SK-N-SH (cell line): ENCODE measurements at regions not wholly inside any gene's neighbourhood (a gene's known extent, or its start where the extent isn't known, plus 50 kb on each side); places are given as distances from the start of the nearest gene placed in this dataset.

Experiments used
- CTCF ChIA-PET: fragments of 300-600, 350-600 bp; formaldehyde crosslinking; extraction: SDS; loops from one replicate; lab custom pipeline; 2021; lab: Yijun Ruan, JAX
- POLR2A ChIA-PET: fragments of 350-600 bp; sonication (Branson Sonifier 250); formaldehyde crosslinking; extraction: SDS; loops from one replicate; lab custom pipeline; 2020; ENCODE audit warnings: antibody characterized with exemption, inconsistent platforms; lab: Yijun Ruan, JAX
- DNase-seq: peaks from one replicate; pipeline ENCODE4 v3.0.0; 2012
- H2AFZ ChIP-seq: fragments of 200-600 bp; sonication (generic); 2 replicates; pipeline ENCODE4 v1.8.1; 2016; ENCODE audit warnings: antibody characterized with exemption, mild to moderate bottlenecking, low read depth
- H3F3A ChIP-seq: fragments of 200-600 bp; sonication (generic); replicated peaks from 2 replicates; pipeline ENCODE3; 2016; ENCODE audit warnings: antibody characterized with exemption, mild to moderate bottlenecking; ENCODE audit not compliant: insufficient read depth
- H3K27ac ChIP-seq, 2 experiments: fragments of 200-500 bp in 1 of 2; fragments of 200-600 bp in 1 of 2; sonication (Bioruptor generic) in 1 of 2; sonication (generic), shearing (Covaris generic) in 1 of 2; 2 replicates each; pipeline versions ENCODE4 v1.5.1 to v1.6.1; 2014 to 2016; ENCODE audit warnings: low read depth in 2 of 2, inconsistent platforms in 1 of 2, low read length in 1 of 2, mild to moderate bottlenecking in 1 of 2, mixed read lengths in 1 of 2
- H3K27me3 ChIP-seq: fragments of 200-600 bp; sonication (generic), shearing (Covaris generic); 2 replicates; pipeline ENCODE4 v1.6.1; 2016; ENCODE audit warnings: mixed run types; ENCODE audit not compliant: insufficient read depth
- H3K36me3 ChIP-seq, 2 experiments: fragments of 200-500 bp in 1 of 2; fragments of 200-600 bp in 1 of 2; sonication (Bioruptor generic) in 1 of 2; sonication (generic) in 1 of 2; replicated peaks in 1 of 2; 2 replicates each; pipeline versions ENCODE3 to v1.5.1; 2014 to 2016; ENCODE audit warnings: low read length in 1 of 2, mild to moderate bottlenecking in 1 of 2; ENCODE audit not compliant: insufficient read depth in 2 of 2, control insufficient read depth in 1 of 2
- H3K4me1 ChIP-seq, 2 experiments: fragments of 200-500 bp in 1 of 2; fragments of 200-600 bp in 1 of 2; sonication (Bioruptor generic) in 1 of 2; sonication (generic), shearing (Covaris generic) in 1 of 2; 2 replicates each; pipeline versions ENCODE4 v1.5.1 to v1.6.1; 2014 to 2016; ENCODE audit warnings: low read depth in 1 of 2, low read length in 1 of 2, mixed run types in 1 of 2; ENCODE audit not compliant: insufficient read depth in 2 of 2, control insufficient read depth in 1 of 2
- H3K4me2 ChIP-seq: fragments of 200-600 bp; sonication (generic), shearing (Covaris generic); 2 replicates; pipeline ENCODE4 v1.6.1; 2017; ENCODE audit warnings: mixed run types
- H3K4me3 ChIP-seq, 2 experiments: fragments of 200-500 bp in 1 of 2; fragments of 200-600 bp in 1 of 2; sonication (Bioruptor generic) in 1 of 2; sonication (generic), shearing (Covaris generic) in 1 of 2; 2 replicates each; pipeline versions ENCODE4 v1.5.1 to v1.8.1; 2014 to 2016; ENCODE audit warnings: low read depth in 2 of 2, inconsistent platforms in 1 of 2, low read length in 1 of 2, mild to moderate bottlenecking in 1 of 2, mixed read lengths in 1 of 2, moderate library complexity in 1 of 2
- H3K79me2 ChIP-seq: fragments of 200-600 bp; sonication (generic); 2 replicates; pipeline ENCODE4 v1.8.1; 2017; ENCODE audit warnings: mild to moderate bottlenecking; ENCODE audit not compliant: insufficient read depth
- H3K9ac ChIP-seq: fragments of 200-600 bp; sonication (generic); 2 replicates; pipeline ENCODE4 v1.6.1; 2017; ENCODE audit warnings: mixed run types
- H3K9me2 ChIP-seq: fragments of 200-600 bp; sonication (generic); 2 replicates; pipeline ENCODE4 v1.6.1; 2017; ENCODE audit warnings: mixed run types
- H3K9me3 ChIP-seq: fragments of 200-600 bp; sonication (generic); 2 replicates; pipeline ENCODE4 v1.6.1; 2017; ENCODE audit warnings: mixed run types, mild to moderate bottlenecking, moderate library complexity
- H4K20me1 ChIP-seq: fragments of 200-600 bp; sonication (generic); 2 replicates; pipeline ENCODE4 v1.6.1; 2017; ENCODE audit warnings: mild to moderate bottlenecking, mixed run types; ENCODE audit not compliant: insufficient read depth
- CHD2 ChIP-seq: fragments of 150-350 bp; IDR thresholded peaks from 2 replicates; pipeline ENCODE4 v1.6.1; 2018; ENCODE audit warnings: low read length; ENCODE audit not compliant: partially characterized antibody
- ELF1 ChIP-seq: IDR thresholded peaks from 2 replicates; pipeline ENCODE4 v1.4.0; 2012
- EP300 ChIP-seq, 2 experiments: IDR thresholded peaks; 2 replicates each; pipeline versions ENCODE4 v1.4.0 to v1.6.1; 2012; ENCODE audit warnings: borderline replicate concordance in 1 of 2, low read depth in 1 of 2, low read length in 1 of 2
- EZH2phosphoT487 ChIP-seq: fragments of 200-600 bp; sonication (generic); IDR thresholded peaks from 2 replicates; pipeline ENCODE4 v1.6.1; 2017; ENCODE audit warnings: low read depth, mixed run types, mild to moderate bottlenecking, antibody characterized with exemption, moderate library complexity, borderline replicate concordance
- FOSL2 ChIP-seq: IDR thresholded peaks from 2 replicates; pipeline ENCODE4 v1.4.0; 2012; ENCODE audit warnings: low read depth, mild to moderate bottlenecking, moderate library complexity, borderline replicate concordance
- FOXJ3 ChIP-seq: sonication (generic); formaldehyde crosslinking; IDR thresholded peaks from 2 replicates; pipeline ENCODE4 v1.5.1; 2020; ENCODE audit warnings: mild to moderate bottlenecking, missing genetic modification reagents
- FOXM1 ChIP-seq: IDR thresholded peaks from 2 replicates; pipeline ENCODE4 v1.4.0; 2012; ENCODE audit warnings: low read depth, mild to moderate bottlenecking
- JUND ChIP-seq: IDR thresholded peaks from 2 replicates; pipeline ENCODE4 v1.4.0; 2012
- MEF2A ChIP-seq: IDR thresholded peaks from 2 replicates; pipeline ENCODE4 v1.4.0; 2012; ENCODE audit warnings: low read depth, borderline replicate concordance
- MXI1 ChIP-seq: IDR thresholded peaks from 2 replicates; pipeline ENCODE4 v1.6.1; 2012; ENCODE audit warnings: mild to moderate bottlenecking, low read depth, low read length, improper control_type of control experiment
- NFIC ChIP-seq: IDR thresholded peaks from 2 replicates; pipeline ENCODE4 v1.4.0; 2012; ENCODE audit warnings: borderline replicate concordance
- POLR2AphosphoS5 ChIP-seq: IDR thresholded peaks from 2 replicates; pipeline ENCODE4 v1.6.1; 2012; ENCODE audit warnings: low read depth, low read length
- RAD21 ChIP-seq: IDR thresholded peaks from 2 replicates; pipeline ENCODE4 v1.6.1; 2012; ENCODE audit warnings: mild to moderate bottlenecking, low read length
- RCOR1 ChIP-seq: fragments of 150-350 bp; IDR thresholded peaks from 2 replicates; pipeline ENCODE4 v1.6.1; 2017; ENCODE audit warnings: antibody characterized with exemption, low read length
- RXRA ChIP-seq: IDR thresholded peaks from 2 replicates; pipeline ENCODE4 v1.4.0; 2012; ENCODE audit warnings: low read depth, mild to moderate bottlenecking, borderline replicate concordance
- SMC3 ChIP-seq: IDR thresholded peaks from 2 replicates; pipeline ENCODE4 v1.6.1; 2012; ENCODE audit warnings: low read depth, low read length, improper control_type of control experiment
- TAF1 ChIP-seq: IDR thresholded peaks from 2 replicates; pipeline ENCODE4 v1.6.1; 2012; ENCODE audit warnings: low read depth, mild to moderate bottlenecking, low read length, moderate library complexity, borderline replicate concordance
- TEAD4 ChIP-seq: IDR thresholded peaks from 2 replicates; pipeline ENCODE4 v1.4.0; 2012; ENCODE audit warnings: mild to moderate bottlenecking, borderline replicate concordance; ENCODE audit not compliant: insufficient read depth
- WGBS: methylation state at CpG from one replicate; pipeline ENCODE4 v1.1.6; 2017; ENCODE audit warnings: low lambda C conversion rate; 5-methylcytosine and 5-hydroxymethylcytosine counted together
- TF ChIP-seq, protein P1 (sequence below): IDR thresholded peaks from 2 replicates; pipeline ENCODE4; 2012
- TF ChIP-seq, protein P2 (sequence below): IDR thresholded peaks from 2 replicates; pipeline ENCODE4 v1.4.0; 2012; ENCODE audit warnings: low read depth
- TF ChIP-seq, protein P3 (sequence below): fragments of 150-350 bp; IDR thresholded peaks from 2 replicates; pipeline ENCODE4 v1.6.1; 2017; ENCODE audit warnings: antibody characterized with exemption, low read length, low read depth, borderline replicate concordance
- TF ChIP-seq, protein P4 (sequence below): IDR thresholded peaks from 2 replicates; pipeline ENCODE4 v1.4.0; 2012; ENCODE audit warnings: low read depth, borderline replicate concordance
- TF ChIP-seq, protein P5 (sequence below): fragments of 200-600 bp; sonication (generic); IDR thresholded peaks from 2 replicates; pipeline ENCODE4 v1.6.1; 2017; ENCODE audit warnings: antibody characterized with exemption, mild to moderate bottlenecking, moderate library complexity
- TF ChIP-seq, protein P6 (sequence below): fragments of 150-350 bp; IDR thresholded peaks from 2 replicates; pipeline ENCODE4 v1.6.1; 2016; ENCODE audit warnings: mild to moderate bottlenecking, low read depth, low read length

DNA sequence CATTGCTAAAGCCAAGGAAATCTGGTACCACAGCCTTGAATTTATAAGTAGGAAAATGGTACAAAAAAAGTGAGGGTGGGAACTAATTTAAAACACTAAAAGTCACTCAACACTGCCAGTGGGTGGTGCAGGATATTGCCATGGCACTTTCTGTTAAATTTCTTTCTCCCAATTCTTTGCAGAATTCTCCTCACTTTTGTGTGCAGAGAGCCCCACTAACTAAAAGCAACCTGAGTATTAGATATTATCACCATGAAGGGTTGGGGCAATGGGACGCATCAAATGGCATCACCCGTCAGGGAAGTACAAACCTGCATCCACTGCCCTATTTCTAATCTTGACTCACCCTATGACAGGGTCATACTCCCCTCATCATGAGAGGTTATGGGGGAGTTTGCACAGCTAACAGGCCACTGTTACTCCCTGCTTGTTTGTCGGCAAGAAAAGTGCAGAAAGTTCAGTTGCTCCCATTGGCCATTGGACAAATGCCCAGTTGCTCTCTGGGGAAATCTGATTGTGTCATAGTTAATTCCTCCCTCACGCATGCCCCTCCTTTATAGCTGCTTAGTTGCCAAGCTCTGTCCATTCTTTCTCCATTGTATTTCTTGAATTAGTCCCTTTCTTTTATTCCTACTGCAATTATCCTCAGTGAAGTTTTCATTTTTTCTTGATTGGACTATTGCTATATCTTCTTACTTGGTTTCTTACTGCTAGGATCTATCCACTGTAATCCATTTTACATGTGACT lies 93.8 kb upstream of the BLID start:
- no peak overlapping the region for H3K9ac ChIP-seq
- H3K36me3 ChIP-seq, result no peaks in the 10 kb centered on the region
- ChIA-PET CTCF (interaction anchor here (0.7 to 1.7 kb wide), 3 partner anchors 101 to 296 kb away, joined by 3 to 4 read pairs (median 4); no protein-coding TSS in a partner anchor), POLR2A (no interaction called here)
- H3K4me3 ChIP-seq, result no peak overlapping the region
- no peaks in the 10 kb centered on the region for H3K9me3 ChIP-seq
- H3K4me1 ChIP-seq, result peaks cover 12 to 29% of the 10 kb centered on the region in 2 experiments
- H4K20me1 ChIP-seq, result no peaks in the 10 kb centered on the region
- peaks cover 17% of the 10 kb centered on the region for H3F3A ChIP-seq
- no peak overlapping the region for H2AFZ ChIP-seq
- no peaks in the 10 kb centered on the region for H3K27me3 ChIP-seq
- H3K79me2 ChIP-seq, result peaks cover 3% of the 10 kb centered on the region; the same call in 1 of the 2 replicates
- H3K9me2 ChIP-seq, result no peaks in the 10 kb centered on the region
- WGBS, result 47% methylated on average over 4 of the region's 4 CpGs
- H3K27ac ChIP-seq, result peak overlapping the region; percentile 22 to 56; a peak in 2 of 4 replicates
- H3K4me2 ChIP-seq, result peak overlapping the region; percentile 54; the same call in 1 of the 2 replicates
- peak; percentile 41 for DNase-seq
- TF ChIP-seq TAF1 (no peak), MXI1 (no peak), RAD21 (no peak), FOSL2 (no peak), ELF1 (no peak), FOXM1 (no peak), FOXJ3 (CRISPR knock-in tag) (no peak), EP300 (IDR thresholded peaks at IDR 0.05; ENCODE audit: borderline replicate concordance in 1 of 2, low read depth in 1 of 2, low read length in 1 of 2) (0 out of 4 replicates have a peak, but pooled peaks of 1 of the 2 experiments have one; percentile 33), NFIC (peak; percentile 73), MEF2A (no peak), RCOR1 (no peak), EZH2phosphoT487 (no peak), JUND (no peak), RXRA (0 out of 2 replicates have a peak, but pooled peaks have one; percentile 4), POLR2AphosphoS5 (no peak), CHD2 (no peak), TEAD4 (no peak), SMC3 (no peak)
- TF ChIP-seq, protein P1, sequence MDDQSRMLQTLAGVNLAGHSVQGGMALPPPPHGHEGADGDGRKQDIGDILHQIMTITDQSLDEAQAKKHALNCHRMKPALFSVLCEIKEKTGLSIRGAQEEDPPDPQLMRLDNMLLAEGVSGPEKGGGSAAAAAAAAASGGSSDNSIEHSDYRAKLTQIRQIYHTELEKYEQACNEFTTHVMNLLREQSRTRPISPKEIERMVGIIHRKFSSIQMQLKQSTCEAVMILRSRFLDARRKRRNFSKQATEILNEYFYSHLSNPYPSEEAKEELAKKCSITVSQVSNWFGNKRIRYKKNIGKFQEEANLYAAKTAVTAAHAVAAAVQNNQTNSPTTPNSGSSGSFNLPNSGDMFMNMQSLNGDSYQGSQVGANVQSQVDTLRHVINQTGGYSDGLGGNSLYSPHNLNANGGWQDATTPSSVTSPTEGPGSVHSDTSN, result peak; percentile 58
- TF ChIP-seq, protein P2, sequence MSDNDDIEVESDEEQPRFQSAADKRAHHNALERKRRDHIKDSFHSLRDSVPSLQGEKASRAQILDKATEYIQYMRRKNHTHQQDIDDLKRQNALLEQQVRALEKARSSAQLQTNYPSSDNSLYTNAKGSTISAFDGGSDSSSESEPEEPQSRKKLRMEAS, result no peak
- TF ChIP-seq, protein P3, sequence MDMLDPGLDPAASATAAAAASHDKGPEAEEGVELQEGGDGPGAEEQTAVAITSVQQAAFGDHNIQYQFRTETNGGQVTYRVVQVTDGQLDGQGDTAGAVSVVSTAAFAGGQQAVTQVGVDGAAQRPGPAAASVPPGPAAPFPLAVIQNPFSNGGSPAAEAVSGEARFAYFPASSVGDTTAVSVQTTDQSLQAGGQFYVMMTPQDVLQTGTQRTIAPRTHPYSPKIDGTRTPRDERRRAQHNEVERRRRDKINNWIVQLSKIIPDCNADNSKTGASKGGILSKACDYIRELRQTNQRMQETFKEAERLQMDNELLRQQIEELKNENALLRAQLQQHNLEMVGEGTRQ, result no peak
- TF ChIP-seq, protein P4, sequence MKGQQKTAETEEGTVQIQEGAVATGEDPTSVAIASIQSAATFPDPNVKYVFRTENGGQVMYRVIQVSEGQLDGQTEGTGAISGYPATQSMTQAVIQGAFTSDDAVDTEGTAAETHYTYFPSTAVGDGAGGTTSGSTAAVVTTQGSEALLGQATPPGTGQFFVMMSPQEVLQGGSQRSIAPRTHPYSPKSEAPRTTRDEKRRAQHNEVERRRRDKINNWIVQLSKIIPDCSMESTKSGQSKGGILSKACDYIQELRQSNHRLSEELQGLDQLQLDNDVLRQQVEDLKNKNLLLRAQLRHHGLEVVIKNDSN, result no peak
- TF ChIP-seq, protein P5, sequence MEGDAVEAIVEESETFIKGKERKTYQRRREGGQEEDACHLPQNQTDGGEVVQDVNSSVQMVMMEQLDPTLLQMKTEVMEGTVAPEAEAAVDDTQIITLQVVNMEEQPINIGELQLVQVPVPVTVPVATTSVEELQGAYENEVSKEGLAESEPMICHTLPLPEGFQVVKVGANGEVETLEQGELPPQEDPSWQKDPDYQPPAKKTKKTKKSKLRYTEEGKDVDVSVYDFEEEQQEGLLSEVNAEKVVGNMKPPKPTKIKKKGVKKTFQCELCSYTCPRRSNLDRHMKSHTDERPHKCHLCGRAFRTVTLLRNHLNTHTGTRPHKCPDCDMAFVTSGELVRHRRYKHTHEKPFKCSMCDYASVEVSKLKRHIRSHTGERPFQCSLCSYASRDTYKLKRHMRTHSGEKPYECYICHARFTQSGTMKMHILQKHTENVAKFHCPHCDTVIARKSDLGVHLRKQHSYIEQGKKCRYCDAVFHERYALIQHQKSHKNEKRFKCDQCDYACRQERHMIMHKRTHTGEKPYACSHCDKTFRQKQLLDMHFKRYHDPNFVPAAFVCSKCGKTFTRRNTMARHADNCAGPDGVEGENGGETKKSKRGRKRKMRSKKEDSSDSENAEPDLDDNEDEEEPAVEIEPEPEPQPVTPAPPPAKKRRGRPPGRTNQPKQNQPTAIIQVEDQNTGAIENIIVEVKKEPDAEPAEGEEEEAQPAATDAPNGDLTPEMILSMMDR, result no peak
- TF ChIP-seq, protein P6, sequence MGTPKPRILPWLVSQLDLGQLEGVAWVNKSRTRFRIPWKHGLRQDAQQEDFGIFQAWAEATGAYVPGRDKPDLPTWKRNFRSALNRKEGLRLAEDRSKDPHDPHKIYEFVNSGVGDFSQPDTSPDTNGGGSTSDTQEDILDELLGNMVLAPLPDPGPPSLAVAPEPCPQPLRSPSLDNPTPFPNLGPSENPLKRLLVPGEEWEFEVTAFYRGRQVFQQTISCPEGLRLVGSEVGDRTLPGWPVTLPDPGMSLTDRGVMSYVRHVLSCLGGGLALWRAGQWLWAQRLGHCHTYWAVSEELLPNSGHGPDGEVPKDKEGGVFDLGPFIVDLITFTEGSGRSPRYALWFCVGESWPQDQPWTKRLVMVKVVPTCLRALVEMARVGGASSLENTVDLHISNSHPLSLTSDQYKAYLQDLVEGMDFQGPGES, result no peak
